Gastroesophageal sphincter (tissue), 3 donors: ENCODE measurements at regions not wholly inside any gene's neighbourhood (a gene's known extent, or its start where the extent isn't known, plus 50 kb on each side); places are given as distances from the start of the nearest gene placed in this dataset.

Experiments
- CTCF ChIP-seq, 4 experiments: fragments of 200-600 bp in 2 of 4; fragments of 450-650 bp in 2 of 4; sonication (generic) in 1 of 4; IDR thresholded peaks; one replicate each; pipeline ENCODE4 v1.5.1; 2017 to 2019; ENCODE audit warnings: antibody characterized with exemption in 4 of 4, mild to moderate bottlenecking in 2 of 4, moderate library complexity in 2 of 4
- EP300 ChIP-seq: sonication (generic); formaldehyde crosslinking; IDR thresholded peaks from one replicate; pipeline ENCODE4 v1.6.1; 2017; ENCODE audit warnings: antibody characterized with exemption, mild to moderate bottlenecking
- POLR2A ChIP-seq, 2 donors: fragments of 450-650 bp; IDR thresholded peaks; one replicate each; pipeline ENCODE4 v1.6.1; 2017; ENCODE audit warnings: antibody characterized with exemption in 2 of 2, mild to moderate bottlenecking in 2 of 2, moderate library complexity in 1 of 2
- POLR2AphosphoS5 ChIP-seq: sonication (generic); formaldehyde crosslinking; IDR thresholded peaks from one replicate; pipeline ENCODE4 v1.6.1; 2017; ENCODE audit warnings: antibody characterized with exemption

GRCh38 chr9:124190761-124191160 lies 67.0 kb upstream of the NEK6 start:
- TF ChIP-seq POLR2A (IDR thresholded peaks at IDR 0.05) (no peak), CTCF (IDR thresholded peaks at IDR 0.05) (no peak), EP300 (no peak), POLR2AphosphoS5 (no peak)
